ENCODE measurements at regions not wholly inside any gene's neighbourhood (a gene's known extent, or its start where the extent isn't known, plus 50 kb on each side); places are given as distances from the start of the nearest gene placed in this dataset.

GRCh38 chr7:25350041-25350440 is 121.8 kb upstream of the NPVF start:
- ChIA-PET POLR2A (no interaction called here), CTCF (interaction anchor here (1.0 to 1.8 kb wide), 2 partner anchors 39 to 42 kb away, joined by 3 to 4 read pairs; no protein-coding TSS in a partner anchor)
- ATAC-seq: no peak
- no peaks in the 10 kb centered on the region for H3K9me3 ChIP-seq
- no peak overlapping the region for H3K4me3 ChIP-seq
- FAIRE-seq: no peak
- WGBS (ENCODE audit: missing lambda C conversion rate): 12% methylated on average over 6 of the region's 6 CpGs
- H3K4me1 ChIP-seq: no peaks in the 10 kb centered on the region
- DNase-seq (ENCODE audit: low read depth in 1 of 2, low spot score in 1 of 2): no peak
- TF ChIP-seq ZNF302 (CRISPR knock-in tag; IDR thresholded peaks at IDR 0.05) (no peak), GATA3 (IDR thresholded peaks at IDR 0.05; ENCODE audit: borderline replicate concordance) (no peak), ZSCAN20 (CRISPR knock-in tag; IDR thresholded peaks at IDR 0.05) (no peak), FOSL2 (IDR thresholded peaks at IDR 0.05) (no peak), FOSL2 (CRISPR knock-in tag; IDR thresholded peaks at IDR 0.05) (no peak), EHF (CRISPR knock-in tag; IDR thresholded peaks at IDR 0.05) (no peak)
- TF ChIP-seq, protein P1, sequence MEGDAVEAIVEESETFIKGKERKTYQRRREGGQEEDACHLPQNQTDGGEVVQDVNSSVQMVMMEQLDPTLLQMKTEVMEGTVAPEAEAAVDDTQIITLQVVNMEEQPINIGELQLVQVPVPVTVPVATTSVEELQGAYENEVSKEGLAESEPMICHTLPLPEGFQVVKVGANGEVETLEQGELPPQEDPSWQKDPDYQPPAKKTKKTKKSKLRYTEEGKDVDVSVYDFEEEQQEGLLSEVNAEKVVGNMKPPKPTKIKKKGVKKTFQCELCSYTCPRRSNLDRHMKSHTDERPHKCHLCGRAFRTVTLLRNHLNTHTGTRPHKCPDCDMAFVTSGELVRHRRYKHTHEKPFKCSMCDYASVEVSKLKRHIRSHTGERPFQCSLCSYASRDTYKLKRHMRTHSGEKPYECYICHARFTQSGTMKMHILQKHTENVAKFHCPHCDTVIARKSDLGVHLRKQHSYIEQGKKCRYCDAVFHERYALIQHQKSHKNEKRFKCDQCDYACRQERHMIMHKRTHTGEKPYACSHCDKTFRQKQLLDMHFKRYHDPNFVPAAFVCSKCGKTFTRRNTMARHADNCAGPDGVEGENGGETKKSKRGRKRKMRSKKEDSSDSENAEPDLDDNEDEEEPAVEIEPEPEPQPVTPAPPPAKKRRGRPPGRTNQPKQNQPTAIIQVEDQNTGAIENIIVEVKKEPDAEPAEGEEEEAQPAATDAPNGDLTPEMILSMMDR (IDR thresholded peaks at IDR 0.05): no peak
- H3K4me2 ChIP-seq: no peak overlapping the region
- no peak overlapping the region for H3K27ac ChIP-seq

- ChIA-PET CTCF (no interaction called here), POLR2A (no interaction called here)
- H3K9me3 ChIP-seq: no peaks in the 10 kb centered on the region
- TF ChIP-seq BCL3 (IDR thresholded peaks at IDR 0.05): no peak
- no peak for TF ChIP-seq HOXB13 (CRISPR knock-in tag; IDR thresholded peaks at IDR 0.05; ENCODE audit: low read depth)
- no peak for TF ChIP-seq GATA3 (IDR thresholded peaks at IDR 0.05; ENCODE audit: borderline replicate concordance)
- TF ChIP-seq EHMT2 (IDR thresholded peaks at IDR 0.05; ENCODE audit: low read depth): no peak
- no peak for TF ChIP-seq ZNF302 (CRISPR knock-in tag; IDR thresholded peaks at IDR 0.05)
- TF ChIP-seq FOSL2 (IDR thresholded peaks at IDR 0.05): no peak
- no peak for TF ChIP-seq FOSL2 (CRISPR knock-in tag; IDR thresholded peaks at IDR 0.05)
- no peak for TF ChIP-seq NR3C1 (IDR thresholded peaks at IDR 0.05)
- no peak for TF ChIP-seq JUN (IDR thresholded peaks at IDR 0.05)
- TF ChIP-seq MAFK (IDR thresholded peaks at IDR 0.05; ENCODE audit: partially characterized antibody): no peak
- TF ChIP-seq ZFP36 (IDR thresholded peaks at IDR 0.05; ENCODE audit: borderline replicate concordance, partially characterized antibody): no peak
- TF ChIP-seq PBX3 (IDR thresholded peaks at IDR 0.05): no peak
- TF ChIP-seq RAD21 (conservative IDR thresholded peaks at IDR 0.05 in 1 of 2, IDR thresholded peaks at IDR 0.05 in 1 of 2): no peak
- TF ChIP-seq KDM5A (IDR thresholded peaks at IDR 0.05): no peak
- TF ChIP-seq ZC3H11A (IDR thresholded peaks at IDR 0.05): no peak
- TF ChIP-seq RCOR1 (IDR thresholded peaks at IDR 0.05; ENCODE audit: low read depth, low read length): no peak
- no peak for TF ChIP-seq POLR2AphosphoS2 (conservative IDR thresholded peaks at IDR 0.05; ENCODE audit: low read length)
- TF ChIP-seq CBX2 (IDR thresholded peaks at IDR 0.05; ENCODE audit: borderline replicate concordance, low read depth): no peak
- DNase-seq (ENCODE audit: low read depth in 1 of 2, low spot score in 1 of 2) (no peak), ATAC-seq (no peak), FAIRE-seq (no peak)
- no peaks in the 10 kb centered on the region for H3K4me1 ChIP-seq
- 13% methylated on average over 4 of the region's 4 CpGs for WGBS (ENCODE audit: missing lambda C conversion rate)
- no peak overlapping the region for H3K4me2 ChIP-seq
- no peak overlapping the region for H3K27ac ChIP-seq
- no peak overlapping the region for H3K4me3 ChIP-seq
Observed at GRCh38 chr7:25351761-25352160, 123.5 kb upstream of the NPVF start.

GRCh38 chr7:25353196-25353595 is 124.9 kb upstream of the NPVF start:
- Histone ChIP-seq H3K27ac (no peak overlapping the region), H3K9me3 (no peaks in the 10 kb centered on the region), H3K4me1 (no peaks in the 10 kb centered on the region), H3K4me3 (no peak overlapping the region), H3K4me2 (no peak overlapping the region)
- no peak for DNase-seq (ENCODE audit: low read depth in 1 of 2, low spot score in 1 of 2)
- ATAC-seq: no peak
- 38% methylated on average over 2 of the region's 2 CpGs for WGBS (ENCODE audit: missing lambda C conversion rate)
- TF ChIP-seq CHD4 (IDR thresholded peaks at IDR 0.05; ENCODE audit: borderline replicate concordance) (no peak), EHMT2 (IDR thresholded peaks at IDR 0.05; ENCODE audit: low read depth) (no peak)
- ChIA-PET CTCF (no interaction called here), POLR2A (no interaction called here)
- no peak for FAIRE-seq

All from A549 (cell line).